ENCODE measurements at regions not wholly inside any gene's neighbourhood (a gene's known extent, or its start where the extent isn't known, plus 50 kb on each side); places are given as distances from the start of the nearest gene placed in this dataset.

- TF ChIP-seq ZNF462 (CRISPR knock-in tag; IDR thresholded peaks at IDR 0.05), result no peak
These were observed 265.0 kb downstream of the TENT5A start (continued) for GRCh38 chr6:81487489-81487888.

GRCh38 chr6:81486234-81486633, 266.2 kb downstream of the TENT5A start:
- Mint-ChIP-seq H3K36me3 (ENCODE audit: low read depth) (no peaks in the 10 kb centered on the region), H3K27me3 (ENCODE audit: insufficient read depth, low read depth, poor library complexity) (no peaks in the 10 kb centered on the region), H3K4me1 (no peaks in the 10 kb centered on the region), H3K9me3 (no peaks in the 10 kb centered on the region), H3K4me3 (no peak overlapping the region), H3K27ac (no peak overlapping the region)
- no peak for ATAC-seq
- Histone ChIP-seq H2AFZ (no peak overlapping the region), H3K36me3 (ENCODE audit: insufficient read depth) (no peaks in the 10 kb centered on the region), H3K4me2 (no peak overlapping the region), H3K4me1 (ENCODE audit: insufficient read depth) (no peaks in the 10 kb centered on the region), H4K20me1 (replicated peaks; ENCODE audit: insufficient read depth) (no peaks in the 10 kb centered on the region), H3K27me3 (ENCODE audit: insufficient read depth) (no peaks in the 10 kb centered on the region), H3K79me2 (replicated peaks; ENCODE audit: insufficient read depth) (no peaks in the 10 kb centered on the region), H3K27ac (ENCODE audit: low read depth) (no peak overlapping the region), H3K4me3 (no peak overlapping the region), H3F3A (replicated peaks; ENCODE audit: low read depth) (no peaks in the 10 kb centered on the region), H3K9me2 (ENCODE audit: insufficient read depth) (no peaks in the 10 kb centered on the region)
- no peak for TF ChIP-seq POLR2AphosphoS5 (IDR thresholded peaks at IDR 0.05; ENCODE audit: low read depth)
- TF ChIP-seq CREB1 (CRISPR knock-in tag; IDR thresholded peaks at IDR 0.05; ENCODE audit: low read depth), result no peak
- no peak for TF ChIP-seq ZNF331 (CRISPR knock-in tag; IDR thresholded peaks at IDR 0.05; ENCODE audit: low read depth)
- TF ChIP-seq NANOG (IDR thresholded peaks at IDR 0.05; ENCODE audit: borderline replicate concordance), result no peak
- TF ChIP-seq CTCF (conservative IDR thresholded peaks at IDR 0.05; ENCODE audit: low read depth in 2 of 2), result no peak
- TF ChIP-seq JUNB (IDR thresholded peaks at IDR 0.05; ENCODE audit: unreplicated experiment), result no peak
- TF ChIP-seq STAT1 (IDR thresholded peaks at IDR 0.05; ENCODE audit: unreplicated experiment), result no peak
- no peak for DNase-seq (ENCODE audit: low spot score)

Data from GM23338 (cell line).